ENCODE measurements at regions not wholly inside any gene's neighbourhood (a gene's known extent, or its start where the extent isn't known, plus 50 kb on each side); places are given as distances from the start of the nearest gene placed in this dataset.

DNA sequence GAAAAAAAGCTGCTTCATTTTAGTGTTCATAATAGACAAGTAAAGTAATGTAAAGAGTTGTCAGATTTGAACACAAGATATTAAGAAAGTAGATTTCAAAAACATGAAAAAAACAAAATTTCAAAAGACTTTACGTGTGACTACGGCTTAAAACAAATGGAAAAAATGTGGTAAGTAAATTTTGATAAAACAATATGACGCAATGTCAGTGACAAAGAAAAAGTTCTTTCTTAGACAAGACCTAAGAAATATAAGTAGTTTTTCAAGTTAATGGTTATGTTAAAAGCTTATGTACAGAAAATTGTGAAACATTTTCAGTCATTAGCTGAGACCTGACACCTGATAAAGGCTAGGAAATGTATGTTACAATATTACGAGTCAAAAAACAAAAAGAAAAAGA, 73.7 kb upstream of the EYS start:
- H3K27ac Mint-ChIP-seq = no peak overlapping the region
- ATAC-seq (no peak), DNase-seq (no peak)
- peaks cover 18% of the 10 kb centered on the region for H3K9me3 Mint-ChIP-seq (ENCODE audit: insufficient read depth)
- no peaks in the 10 kb centered on the region for H3K36me3 Mint-ChIP-seq (ENCODE audit: low read depth)
- H3K4me3 Mint-ChIP-seq = no peak overlapping the region
- ChIA-PET POLR2A (no interaction called here), CTCF (no interaction called here)
- H3K4me1 Mint-ChIP-seq (ENCODE audit: low read depth) = no peaks in the 10 kb centered on the region
- H3K27me3 Mint-ChIP-seq (ENCODE audit: low read depth) = no peaks in the 10 kb centered on the region

DNA sequence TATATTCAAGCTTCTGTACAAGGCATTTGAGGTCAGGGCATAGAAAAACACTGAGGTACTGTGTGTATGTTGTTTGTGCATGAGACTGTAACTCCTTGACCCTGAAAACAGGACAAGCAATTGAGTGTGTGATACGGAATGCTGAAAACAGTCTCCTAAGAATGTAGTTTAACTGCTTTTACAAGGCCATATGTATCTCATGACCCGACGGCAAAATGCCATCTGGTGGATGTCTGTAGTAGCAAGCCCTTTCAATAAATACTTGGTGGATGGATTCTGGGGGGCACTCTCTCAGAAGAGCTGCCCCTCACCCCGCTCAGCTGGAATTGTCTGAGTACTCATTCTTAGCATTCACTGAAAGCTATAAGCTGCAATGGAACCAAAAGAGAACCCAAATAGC, 69.3 kb upstream of the EYS start:
- ChIA-PET CTCF (interaction anchor here (0.6 kb wide), 1 partner anchor 101 kb away, joined by 3 read pairs; no protein-coding TSS in a partner anchor), POLR2A (no interaction called here)
- H3K27me3 Mint-ChIP-seq (ENCODE audit: low read depth) = no peaks in the 10 kb centered on the region
- H3K4me1 Mint-ChIP-seq (ENCODE audit: low read depth) = no peaks in the 10 kb centered on the region
- H3K27ac Mint-ChIP-seq = no peak overlapping the region
- H3K36me3 Mint-ChIP-seq (ENCODE audit: low read depth) = no peaks in the 10 kb centered on the region
- H3K4me3 Mint-ChIP-seq = no peak overlapping the region
- DNase-seq (no peak), ATAC-seq (no peak)
- H3K9me3 Mint-ChIP-seq (ENCODE audit: insufficient read depth) = peaks cover 15% of the 10 kb centered on the region

DNA sequence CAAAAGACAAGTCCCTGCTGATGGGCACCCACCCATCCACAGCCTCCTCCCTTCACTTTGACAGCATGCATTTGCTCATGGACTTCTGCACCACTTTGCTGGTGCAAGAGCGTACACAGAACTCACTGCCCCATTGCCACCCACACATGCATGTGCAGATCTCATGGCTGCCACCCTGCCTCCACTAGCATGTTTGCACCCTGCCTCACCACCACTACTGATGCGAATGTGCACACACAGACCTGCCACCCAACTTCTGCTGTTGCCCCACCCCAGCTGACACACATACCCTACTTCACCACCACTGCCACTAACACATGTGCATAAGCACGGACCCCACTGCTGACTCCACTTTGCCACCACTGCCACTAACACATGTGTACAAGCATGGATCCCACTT, 64.9 kb upstream of the EYS start:
- DNase-seq (no peak), ATAC-seq (no peak)
- Mint-ChIP-seq H3K36me3 (ENCODE audit: low read depth) (no peaks in the 10 kb centered on the region), H3K9me3 (ENCODE audit: insufficient read depth) (peaks cover 9% of the 10 kb centered on the region), H3K4me1 (ENCODE audit: low read depth) (no peaks in the 10 kb centered on the region), H3K27ac (no peak overlapping the region), H3K27me3 (ENCODE audit: low read depth) (no peaks in the 10 kb centered on the region), H3K4me3 (no peak overlapping the region)
- ChIA-PET CTCF (no interaction called here), POLR2A (no interaction called here)

DNA sequence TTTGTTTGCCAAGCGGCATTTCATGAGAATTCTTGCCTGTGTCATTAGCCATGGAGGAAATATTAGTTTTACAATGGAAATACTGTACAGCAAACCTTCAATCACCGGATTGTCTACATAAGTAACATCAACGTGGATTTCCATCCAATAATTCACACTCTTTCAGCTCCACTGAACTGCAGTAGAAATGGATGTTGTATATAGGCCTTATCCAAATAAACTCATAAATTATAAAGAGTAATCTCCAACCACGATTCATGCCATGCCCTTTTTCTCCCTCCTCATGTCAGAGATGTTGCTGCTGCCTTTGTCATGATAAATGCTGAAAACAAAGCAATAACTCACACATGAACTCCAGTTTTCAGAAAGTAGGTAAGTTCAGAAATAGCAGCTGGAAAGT, 54.9 kb upstream of the EYS start:
- no peaks in the 10 kb centered on the region for H3K4me1 Mint-ChIP-seq (ENCODE audit: low read depth)
- no peaks in the 10 kb centered on the region for H3K27me3 Mint-ChIP-seq (ENCODE audit: low read depth)
- no peak for ATAC-seq
- no peak overlapping the region for H3K27ac Mint-ChIP-seq
- CTCF ChIA-PET = no interaction called here
- POLR2A ChIA-PET = no interaction called here
- DNase-seq = no peak
- H3K36me3 Mint-ChIP-seq (ENCODE audit: low read depth) = no peaks in the 10 kb centered on the region
- no peak overlapping the region for H3K4me3 Mint-ChIP-seq
- peaks cover 10% of the 10 kb centered on the region for H3K9me3 Mint-ChIP-seq (ENCODE audit: insufficient read depth)

DNA sequence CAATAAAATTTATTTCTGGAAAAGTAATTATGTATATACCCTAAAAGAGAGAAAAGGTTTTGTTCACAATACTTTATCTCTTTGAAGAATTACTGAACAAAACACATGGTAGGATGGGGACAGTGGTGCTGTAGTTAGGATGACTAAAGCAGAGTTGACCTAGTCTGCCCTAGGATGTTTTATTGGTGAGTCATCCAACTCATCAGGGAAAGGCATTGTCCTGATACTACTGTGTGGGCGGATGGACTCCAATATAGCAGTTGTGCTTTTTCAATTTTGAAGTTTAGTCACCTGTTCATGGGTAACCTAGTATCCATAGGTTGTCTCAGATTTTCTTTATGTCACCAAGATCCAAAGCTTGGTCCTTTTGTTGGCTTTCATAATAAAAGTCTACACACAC, 53.3 kb upstream of the EYS start:
- H3K4me3 Mint-ChIP-seq = no peak overlapping the region
- CTCF ChIA-PET = no interaction called here
- DNase-seq (no peak), ATAC-seq (no peak)
- H3K27ac Mint-ChIP-seq = no peak overlapping the region
- H3K9me3 Mint-ChIP-seq (ENCODE audit: insufficient read depth) = peaks cover 10% of the 10 kb centered on the region
- H3K4me1 Mint-ChIP-seq (ENCODE audit: low read depth) = no peaks in the 10 kb centered on the region
- H3K36me3 Mint-ChIP-seq (ENCODE audit: low read depth) = no peaks in the 10 kb centered on the region
- H3K27me3 Mint-ChIP-seq (ENCODE audit: low read depth) = no peaks in the 10 kb centered on the region
- POLR2A ChIA-PET = no interaction called here
